ENCODE measurements at regions not wholly inside any gene's neighbourhood (a gene's known extent, or its start where the extent isn't known, plus 50 kb on each side); places are given as distances from the start of the nearest gene placed in this dataset.

DNA sequence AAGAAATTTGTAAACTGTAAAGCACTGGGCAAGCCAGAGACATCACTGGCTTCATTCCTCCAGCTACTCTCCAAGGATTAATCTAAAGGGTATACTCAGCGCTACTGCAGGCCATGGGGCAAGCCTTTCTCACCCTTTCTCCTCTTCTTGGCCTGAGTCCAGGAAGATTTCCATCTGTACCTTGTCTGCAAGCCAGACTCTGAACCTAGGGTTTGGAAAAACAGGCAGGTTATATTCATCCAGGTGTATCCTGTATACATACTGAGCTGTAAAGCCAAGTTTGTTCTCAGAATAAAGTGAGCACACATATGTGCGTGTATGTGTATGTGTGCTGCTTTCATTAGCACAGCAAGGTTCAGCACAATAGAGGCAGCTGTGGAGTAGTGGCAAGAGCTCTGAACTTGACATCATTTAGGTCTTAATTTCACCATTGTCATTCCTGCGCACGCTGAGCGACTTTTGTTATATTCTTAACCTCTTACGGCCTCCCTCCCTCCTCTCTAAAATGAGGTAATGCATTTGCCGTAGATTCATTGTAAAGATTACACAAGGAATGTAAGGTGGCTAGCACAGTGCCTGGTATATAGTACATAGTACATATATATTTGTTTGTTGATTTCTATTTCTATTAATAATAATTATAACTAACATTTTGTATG is 128.1 kb upstream of the JUN start:
- DNase-seq = no peak

GRCh38 chr1:58914925-58915324 is 131.1 kb upstream of the JUN start:
- no peak for DNase-seq

DNA sequence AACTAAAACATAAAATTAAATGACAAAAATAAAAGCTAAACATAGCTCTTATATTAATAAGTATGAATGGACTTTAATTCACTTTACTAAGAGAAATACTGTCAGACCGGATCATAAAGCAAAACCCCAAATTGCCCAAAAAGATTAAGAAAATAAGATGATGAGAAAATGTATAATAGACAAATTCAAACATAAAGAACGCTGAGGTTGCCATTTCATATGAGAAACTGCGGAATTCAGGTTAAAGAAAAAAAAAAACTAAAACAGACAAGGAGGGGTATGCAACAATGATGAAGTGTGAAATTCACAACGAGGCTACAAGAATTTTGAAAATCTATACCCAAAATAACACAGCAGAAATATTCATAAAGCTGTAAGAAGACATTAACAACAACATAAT is 133.6 kb upstream of the JUN start:
- no peak for DNase-seq

DNA sequence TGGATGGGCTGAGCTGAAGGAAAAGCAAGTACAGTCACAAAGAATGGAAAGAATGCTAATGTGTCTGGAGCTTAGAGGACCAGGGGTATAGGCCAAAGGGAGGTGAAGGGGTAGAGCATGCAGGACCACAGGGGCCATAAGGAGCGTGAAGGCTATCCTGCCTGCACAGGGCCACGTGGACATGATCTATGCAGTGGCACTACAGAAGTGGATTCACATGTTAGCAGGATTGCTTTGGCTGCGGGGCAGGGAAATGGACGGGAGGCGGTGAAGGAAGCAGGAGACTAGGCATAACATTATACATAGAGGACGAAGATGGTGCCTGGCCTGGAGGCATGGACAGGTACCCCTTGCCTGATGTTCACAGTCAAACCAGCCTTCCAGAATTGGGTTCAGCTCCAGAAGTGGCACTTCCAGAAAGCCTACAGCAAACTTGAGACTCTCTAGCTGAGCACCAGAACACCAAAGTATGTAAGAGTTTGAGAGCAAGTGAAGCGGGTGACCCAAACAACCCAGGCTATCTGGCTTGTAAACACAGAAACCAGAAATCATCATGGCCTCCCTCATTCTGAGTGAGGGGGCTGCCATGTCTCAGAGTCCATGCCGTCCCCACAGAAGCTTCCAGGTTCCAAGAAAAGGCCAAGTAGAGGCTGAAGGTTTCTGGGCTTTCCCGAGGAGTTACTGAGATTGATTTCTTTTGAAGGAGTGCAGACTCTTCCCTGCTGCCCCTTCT is 135.5 kb upstream of the JUN start:
- no peak for DNase-seq

- DNase-seq = no peak
Measured at GRCh38 chr1:58919959-58920321, 136.1 kb upstream of the JUN start.

GRCh38 chr1:58921342-58921741 is 137.5 kb upstream of the JUN start:
- no peak for DNase-seq

GRCh38 chr1:58921751-58922150 is 137.9 kb upstream of the JUN start:
- DNase-seq = no peak

- DNase-seq = no peak
Measured at GRCh38 chr1:58922302-58923089, 138.6 kb upstream of the JUN start.

- no peak for DNase-seq
Measured at GRCh38 chr1:58923090-58923470, 139.2 kb upstream of the JUN start.

DNA sequence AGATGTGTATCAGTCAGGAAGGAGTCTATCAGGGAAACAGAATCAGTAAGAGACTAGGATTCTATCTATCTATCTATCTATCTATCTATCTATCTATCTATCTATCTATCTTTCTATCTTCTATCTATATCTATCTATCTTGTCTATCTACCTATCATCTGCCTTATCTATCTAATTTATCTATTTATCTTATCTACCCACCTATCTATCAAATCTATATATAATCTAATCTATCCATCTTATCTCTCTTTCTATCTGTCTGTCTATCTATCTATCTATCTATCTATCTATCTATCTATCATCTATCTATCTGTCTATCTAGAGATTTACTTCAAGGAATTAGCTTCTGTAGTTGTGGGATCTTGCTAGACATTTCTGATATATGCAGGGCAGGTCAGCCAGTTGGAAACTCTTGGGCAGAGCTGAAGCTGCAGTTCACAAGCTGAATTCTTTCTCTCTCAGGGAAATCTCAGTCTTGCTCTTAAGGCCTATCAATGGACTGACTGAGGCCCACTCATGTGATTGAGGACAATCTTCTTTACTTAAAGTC is 140.2 kb upstream of the JUN start:
- DNase-seq = no peak

DNA sequence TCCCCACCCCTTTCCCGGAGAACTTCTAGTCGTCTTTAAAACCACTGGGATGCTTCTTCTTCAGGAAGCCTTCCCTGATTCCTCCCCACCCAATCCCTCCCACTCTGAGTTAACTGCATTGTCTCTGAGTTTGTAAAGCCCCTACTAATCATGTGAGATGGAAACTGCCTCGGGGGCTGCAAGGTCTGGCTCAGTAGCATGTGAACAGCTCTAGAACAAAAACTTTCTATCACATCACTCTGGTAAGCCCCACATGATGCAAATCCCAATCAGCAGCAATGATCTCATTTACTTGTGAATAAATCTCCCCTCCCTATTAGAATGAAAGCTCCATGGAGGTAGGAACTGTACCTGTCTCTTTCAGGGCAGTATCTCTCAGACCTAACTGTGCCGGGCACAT is 141.0 kb upstream of the JUN start:
- DNase-seq = no peak

DNA sequence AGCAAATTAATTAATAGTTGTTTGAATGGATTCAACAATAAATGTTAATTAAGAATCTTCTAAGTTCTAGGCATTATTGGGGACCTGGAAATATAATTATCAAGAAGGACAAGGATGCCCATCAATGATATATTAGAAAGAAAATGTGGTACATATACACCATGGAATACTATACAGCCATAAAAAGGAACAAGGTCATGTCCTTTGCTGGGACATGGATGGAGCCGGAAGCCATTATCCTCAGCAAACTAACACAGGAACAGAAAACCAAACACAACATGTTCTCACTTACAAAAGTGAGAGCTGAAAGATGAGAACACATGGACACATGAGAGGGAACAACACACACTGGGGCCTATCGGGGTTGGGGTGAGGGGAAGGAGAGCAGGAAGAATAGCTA is 141.4 kb upstream of the JUN start:
- no peak for DNase-seq

DNA sequence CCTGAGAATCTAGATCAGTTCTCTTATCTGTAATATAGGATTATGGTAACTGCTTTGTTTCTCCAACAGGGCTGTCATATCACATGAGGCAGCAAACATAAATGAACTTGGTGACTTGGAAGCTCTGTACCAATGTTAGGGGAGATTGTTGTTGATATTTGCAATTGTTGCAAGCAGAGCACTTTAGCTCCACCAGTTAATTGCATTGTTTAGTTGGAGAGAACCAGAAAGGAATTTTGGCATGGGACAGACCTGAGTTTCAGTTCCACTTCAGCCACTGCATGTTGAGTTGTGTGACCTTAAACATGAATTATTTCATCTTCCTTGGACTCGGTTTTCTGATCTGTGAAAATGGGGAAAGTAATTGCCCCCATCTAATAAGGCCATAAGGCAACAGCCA is 142.3 kb upstream of the JUN start:
- no peak for DNase-seq

GRCh38 chr1:58927041-58927721 is 143.3 kb upstream of the JUN start:
- DNase-seq = no peak

GRCh38 chr1:58927722-58928085 is 143.9 kb upstream of the JUN start:
- no peak for DNase-seq

GRCh38 chr1:58928514-58928913 is 144.7 kb upstream of the JUN start:
- no peak for DNase-seq

GRCh38 chr1:58929671-58930325 is 146.0 kb upstream of the JUN start:
- DNase-seq = no peak

GRCh38 chr1:58931024-58931423 is 147.2 kb upstream of the JUN start:
- no peak for DNase-seq

DNA sequence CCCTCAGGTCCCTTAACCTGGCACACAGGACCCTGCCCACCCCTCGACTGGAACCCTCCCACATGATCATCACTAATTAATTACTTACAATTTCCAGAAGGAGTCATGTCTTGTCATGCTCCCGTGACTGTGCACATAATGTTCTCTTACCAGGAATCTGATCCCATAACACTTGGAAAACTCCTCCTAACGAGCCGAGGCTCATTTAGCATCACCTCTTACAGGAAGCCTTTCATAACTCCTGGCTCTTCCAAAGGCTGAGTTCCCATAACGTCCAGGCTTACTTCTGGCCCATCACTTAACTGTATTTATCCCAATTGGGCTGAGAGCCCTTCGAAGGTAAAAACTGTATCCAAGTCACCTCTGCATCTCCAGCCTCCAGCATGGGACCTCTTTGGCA is 147.9 kb upstream of the JUN start:
- DNase-seq = no peak

GRCh38 chr1:58932859-58933598 is 149.2 kb upstream of the JUN start:
- no peak for DNase-seq

GRCh38 chr1:58933599-58933926 is 149.7 kb upstream of the JUN start:
- no peak for DNase-seq

Data from muscle of arm (tissue), 1 donor.